SK-N-SH (cell line): ENCODE measurements at regions not wholly inside any gene's neighbourhood (a gene's known extent, or its start where the extent isn't known, plus 50 kb on each side); places are given as distances from the start of the nearest gene placed in this dataset.

Experiments used
- CTCF ChIA-PET: fragments of 300-600, 350-600 bp; formaldehyde crosslinking; extraction: SDS; loops from one replicate; lab custom pipeline; 2021; lab: Yijun Ruan, JAX
- POLR2A ChIA-PET: fragments of 350-600 bp; sonication (Branson Sonifier 250); formaldehyde crosslinking; extraction: SDS; loops from one replicate; lab custom pipeline; 2020; ENCODE audit warnings: antibody characterized with exemption, inconsistent platforms; lab: Yijun Ruan, JAX
- DNase-seq: peaks from one replicate; pipeline ENCODE4 v3.0.0; 2012
- H2AFZ ChIP-seq: fragments of 200-600 bp; sonication (generic); 2 replicates; pipeline ENCODE4 v1.8.1; 2016; ENCODE audit warnings: antibody characterized with exemption, mild to moderate bottlenecking, low read depth
- H3F3A ChIP-seq: fragments of 200-600 bp; sonication (generic); replicated peaks from 2 replicates; pipeline ENCODE3; 2016; ENCODE audit warnings: antibody characterized with exemption, mild to moderate bottlenecking; ENCODE audit not compliant: insufficient read depth
- H3K27ac ChIP-seq, 2 experiments: fragments of 200-500 bp in 1 of 2; fragments of 200-600 bp in 1 of 2; sonication (Bioruptor generic) in 1 of 2; sonication (generic), shearing (Covaris generic) in 1 of 2; 2 replicates each; pipeline versions ENCODE4 v1.5.1 to v1.6.1; 2014 to 2016; ENCODE audit warnings: low read depth in 2 of 2, inconsistent platforms in 1 of 2, low read length in 1 of 2, mild to moderate bottlenecking in 1 of 2, mixed read lengths in 1 of 2
- H3K27me3 ChIP-seq: fragments of 200-600 bp; sonication (generic), shearing (Covaris generic); 2 replicates; pipeline ENCODE4 v1.6.1; 2016; ENCODE audit warnings: mixed run types; ENCODE audit not compliant: insufficient read depth
- H3K36me3 ChIP-seq, 2 experiments: fragments of 200-500 bp in 1 of 2; fragments of 200-600 bp in 1 of 2; sonication (Bioruptor generic) in 1 of 2; sonication (generic) in 1 of 2; replicated peaks in 1 of 2; 2 replicates each; pipeline versions ENCODE3 to v1.5.1; 2014 to 2016; ENCODE audit warnings: low read length in 1 of 2, mild to moderate bottlenecking in 1 of 2; ENCODE audit not compliant: insufficient read depth in 2 of 2, control insufficient read depth in 1 of 2
- H3K4me1 ChIP-seq, 2 experiments: fragments of 200-500 bp in 1 of 2; fragments of 200-600 bp in 1 of 2; sonication (Bioruptor generic) in 1 of 2; sonication (generic), shearing (Covaris generic) in 1 of 2; 2 replicates each; pipeline versions ENCODE4 v1.5.1 to v1.6.1; 2014 to 2016; ENCODE audit warnings: low read depth in 1 of 2, low read length in 1 of 2, mixed run types in 1 of 2; ENCODE audit not compliant: insufficient read depth in 2 of 2, control insufficient read depth in 1 of 2
- H3K4me2 ChIP-seq: fragments of 200-600 bp; sonication (generic), shearing (Covaris generic); 2 replicates; pipeline ENCODE4 v1.6.1; 2017; ENCODE audit warnings: mixed run types
- H3K4me3 ChIP-seq, 2 experiments: fragments of 200-500 bp in 1 of 2; fragments of 200-600 bp in 1 of 2; sonication (Bioruptor generic) in 1 of 2; sonication (generic), shearing (Covaris generic) in 1 of 2; 2 replicates each; pipeline versions ENCODE4 v1.5.1 to v1.8.1; 2014 to 2016; ENCODE audit warnings: low read depth in 2 of 2, inconsistent platforms in 1 of 2, low read length in 1 of 2, mild to moderate bottlenecking in 1 of 2, mixed read lengths in 1 of 2, moderate library complexity in 1 of 2
- H3K79me2 ChIP-seq: fragments of 200-600 bp; sonication (generic); 2 replicates; pipeline ENCODE4 v1.8.1; 2017; ENCODE audit warnings: mild to moderate bottlenecking; ENCODE audit not compliant: insufficient read depth
- H3K9ac ChIP-seq: fragments of 200-600 bp; sonication (generic); 2 replicates; pipeline ENCODE4 v1.6.1; 2017; ENCODE audit warnings: mixed run types
- H3K9me2 ChIP-seq: fragments of 200-600 bp; sonication (generic); 2 replicates; pipeline ENCODE4 v1.6.1; 2017; ENCODE audit warnings: mixed run types
- H3K9me3 ChIP-seq: fragments of 200-600 bp; sonication (generic); 2 replicates; pipeline ENCODE4 v1.6.1; 2017; ENCODE audit warnings: mixed run types, mild to moderate bottlenecking, moderate library complexity
- H4K20me1 ChIP-seq: fragments of 200-600 bp; sonication (generic); 2 replicates; pipeline ENCODE4 v1.6.1; 2017; ENCODE audit warnings: mild to moderate bottlenecking, mixed run types; ENCODE audit not compliant: insufficient read depth
- FOSL2 ChIP-seq: IDR thresholded peaks from 2 replicates; pipeline ENCODE4 v1.4.0; 2012; ENCODE audit warnings: low read depth, mild to moderate bottlenecking, moderate library complexity, borderline replicate concordance
- FOXJ3 ChIP-seq: sonication (generic); formaldehyde crosslinking; IDR thresholded peaks from 2 replicates; pipeline ENCODE4 v1.5.1; 2020; ENCODE audit warnings: mild to moderate bottlenecking, missing genetic modification reagents
- GATA2 ChIP-seq: sonication (generic); formaldehyde crosslinking; IDR thresholded peaks from 2 replicates; pipeline ENCODE4 v1.5.0; 2020; ENCODE audit warnings: mild to moderate bottlenecking, missing genetic modification reagents
- NRF1 ChIP-seq: IDR thresholded peaks from 2 replicates; pipeline ENCODE4 v1.6.1; 2012; ENCODE audit warnings: low read depth, mild to moderate bottlenecking, low read length
- RAD21 ChIP-seq: IDR thresholded peaks from 2 replicates; pipeline ENCODE4 v1.6.1; 2012; ENCODE audit warnings: mild to moderate bottlenecking, low read length
- RCOR1 ChIP-seq: fragments of 150-350 bp; IDR thresholded peaks from 2 replicates; pipeline ENCODE4 v1.6.1; 2017; ENCODE audit warnings: antibody characterized with exemption, low read length
- RXRA ChIP-seq: IDR thresholded peaks from 2 replicates; pipeline ENCODE4 v1.4.0; 2012; ENCODE audit warnings: low read depth, mild to moderate bottlenecking, borderline replicate concordance
- SIN3A ChIP-seq: IDR thresholded peaks from 2 replicates; pipeline ENCODE4 v1.6.1; 2012; ENCODE audit warnings: low read depth, mild to moderate bottlenecking, low read length, moderate library complexity, borderline replicate concordance
- TAF1 ChIP-seq: IDR thresholded peaks from 2 replicates; pipeline ENCODE4 v1.6.1; 2012; ENCODE audit warnings: low read depth, mild to moderate bottlenecking, low read length, moderate library complexity, borderline replicate concordance
- TCF12 ChIP-seq: IDR thresholded peaks from 2 replicates; pipeline ENCODE4 v1.4.0; 2012
- YY1 ChIP-seq: IDR thresholded peaks from 2 replicates; pipeline ENCODE4 v1.4.0; 2012; ENCODE audit warnings: low read depth, mild to moderate bottlenecking
- WGBS: methylation state at CpG from one replicate; pipeline ENCODE4 v1.1.6; 2017; ENCODE audit warnings: low lambda C conversion rate; 5-methylcytosine and 5-hydroxymethylcytosine counted together
- TF ChIP-seq, protein P1 (sequence below): IDR thresholded peaks from 2 replicates; pipeline ENCODE4 v1.6.1; 2012; ENCODE audit warnings: mild to moderate bottlenecking, low read depth, low read length, moderate library complexity
- TF ChIP-seq, protein P2 (sequence below): IDR thresholded peaks from 2 replicates; pipeline ENCODE4 v1.4.0; 2012; ENCODE audit warnings: low read depth, borderline replicate concordance
- TF ChIP-seq, protein P3 (sequence below): fragments of 150-350 bp; IDR thresholded peaks from 2 replicates; pipeline ENCODE4 v1.6.1; 2017; ENCODE audit warnings: antibody characterized with exemption, low read length, low read depth, borderline replicate concordance
- TF ChIP-seq, protein P4 (sequence below): IDR thresholded peaks from 2 replicates; pipeline ENCODE4 v1.4.0; 2012; ENCODE audit warnings: low read depth
- TF ChIP-seq, protein P5 (sequence below): IDR thresholded peaks from 2 replicates; pipeline ENCODE4; 2012

DNA sequence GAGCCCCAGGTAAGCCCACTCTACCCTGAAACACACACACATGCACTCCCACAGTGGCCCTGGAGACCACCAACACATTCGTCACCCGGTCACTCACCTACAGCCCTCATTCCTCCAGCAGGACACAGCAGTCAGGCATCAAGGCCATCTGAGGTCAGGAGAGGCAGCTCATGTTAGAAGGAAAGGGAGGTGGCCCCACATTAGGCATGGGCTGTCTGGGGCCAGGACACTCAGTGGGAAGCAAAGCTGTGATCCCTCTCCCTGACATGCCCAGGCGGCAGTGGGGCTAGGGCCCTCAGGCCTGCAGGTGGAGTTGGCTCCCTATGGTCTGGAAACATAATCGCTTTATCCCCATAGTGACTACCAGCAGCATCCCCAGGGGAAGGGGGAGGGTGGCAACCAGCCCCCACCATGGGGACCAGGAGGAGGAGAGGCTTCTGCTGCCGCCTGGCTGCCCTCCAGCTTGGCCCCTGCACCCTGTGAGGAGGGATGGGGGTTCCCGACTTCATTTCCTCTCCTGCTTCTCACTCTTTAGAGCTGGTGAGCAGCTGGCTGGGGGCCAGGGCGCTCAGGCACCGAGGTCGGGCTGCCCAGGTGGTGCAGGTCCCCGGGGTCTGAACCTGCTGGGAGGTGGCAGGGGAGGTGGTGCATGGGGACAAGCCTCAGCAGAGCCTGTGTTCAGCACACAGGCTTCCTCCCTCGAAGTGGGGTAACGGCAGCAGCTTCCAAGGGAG, 76.6 kb upstream of the CST7 start:
- WGBS: 35% methylated on average over 6 of the region's 12 CpGs
- no peak overlapping the region for H3K4me2 ChIP-seq
- H3K9me3 ChIP-seq: no peaks in the 10 kb centered on the region
- no peaks in the 10 kb centered on the region for H3K36me3 ChIP-seq
- TF ChIP-seq RAD21: peak; percentile 18; the same call in 1 of the 2 replicates
- TF ChIP-seq TAF1: no peak
- TF ChIP-seq, all 33 proteins: peak for 1
- Histone ChIP-seq H3F3A (no peaks in the 10 kb centered on the region), H3K79me2 (no peaks in the 10 kb centered on the region), H3K9me2 (no peaks in the 10 kb centered on the region), H3K9ac (no peak overlapping the region), H4K20me1 (no peaks in the 10 kb centered on the region), H3K4me1 (peaks cover 0 to 23% of the 10 kb centered on the region in 2 experiments; a peak in 1 of 4 replicates), H3K27me3 (no peaks in the 10 kb centered on the region; the same call in 1 of the 2 replicates), H3K27ac (no peak overlapping the region), H2AFZ (no peak overlapping the region), H3K4me3 (no peak overlapping the region)
- ChIA-PET POLR2A (no interaction called here), CTCF (interaction anchor here (1.0 to 1.4 kb wide), 2 partner anchors 12 to 46 kb away, joined by 3 to 6 read pairs; no protein-coding TSS in a partner anchor)
- DNase-seq: peak; percentile 76

DNA sequence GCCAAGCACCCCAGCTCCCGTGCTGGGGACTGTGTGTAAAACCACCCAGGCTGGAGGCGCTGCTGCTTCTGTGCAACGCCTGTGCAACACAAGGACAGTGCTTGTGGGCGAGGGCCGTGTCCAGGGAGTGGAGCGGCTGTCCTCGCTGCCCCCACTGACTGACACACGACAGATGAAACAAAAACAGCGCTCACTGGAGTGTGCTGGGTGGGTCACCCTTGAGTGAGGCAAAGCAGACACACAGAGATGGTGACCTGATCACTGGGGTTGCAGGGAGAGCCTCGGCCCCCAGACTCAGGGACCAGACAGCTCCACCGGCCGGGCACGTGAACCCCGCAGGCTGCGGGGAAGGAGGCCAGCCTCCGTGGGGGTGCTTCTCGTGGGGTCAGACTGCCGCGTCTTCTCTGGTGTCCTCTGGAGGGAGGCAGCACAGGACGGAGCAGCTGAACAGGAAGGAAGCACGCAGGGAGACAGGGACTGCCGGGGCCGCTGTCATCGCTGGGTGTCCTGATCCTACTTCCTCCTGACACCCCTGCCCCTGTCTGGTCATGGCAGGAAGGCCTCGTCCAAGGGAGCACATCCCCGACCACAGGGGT, 75.9 kb upstream of the CST7 start:
- Histone ChIP-seq H3K27me3 (no peaks in the 10 kb centered on the region; the same call in 1 of the 2 replicates), H3K9me3 (no peaks in the 10 kb centered on the region), H3K36me3 (no peaks in the 10 kb centered on the region), H3K79me2 (no peaks in the 10 kb centered on the region), H3K4me2 (no peak overlapping the region), H3F3A (no peaks in the 10 kb centered on the region), H4K20me1 (no peaks in the 10 kb centered on the region), H3K4me3 (no peak overlapping the region), H2AFZ (no peak overlapping the region), H3K4me1 (peaks cover 0 to 23% of the 10 kb centered on the region in 2 experiments; a peak in 1 of 4 replicates), H3K9me2 (no peaks in the 10 kb centered on the region), H3K9ac (no peak overlapping the region), H3K27ac (no peak overlapping the region)
- ChIA-PET CTCF (interaction anchor here (1.0 to 1.4 kb wide), 2 partner anchors 11 to 45 kb away, joined by 3 to 6 read pairs; no protein-coding TSS in a partner anchor), POLR2A (no interaction called here)
- peak; percentile 32 for DNase-seq
- no peak for TF ChIP-seq YY1
- TF ChIP-seq RCOR1: no peak
- no peak for TF ChIP-seq RAD21
- TF ChIP-seq, protein P1, sequence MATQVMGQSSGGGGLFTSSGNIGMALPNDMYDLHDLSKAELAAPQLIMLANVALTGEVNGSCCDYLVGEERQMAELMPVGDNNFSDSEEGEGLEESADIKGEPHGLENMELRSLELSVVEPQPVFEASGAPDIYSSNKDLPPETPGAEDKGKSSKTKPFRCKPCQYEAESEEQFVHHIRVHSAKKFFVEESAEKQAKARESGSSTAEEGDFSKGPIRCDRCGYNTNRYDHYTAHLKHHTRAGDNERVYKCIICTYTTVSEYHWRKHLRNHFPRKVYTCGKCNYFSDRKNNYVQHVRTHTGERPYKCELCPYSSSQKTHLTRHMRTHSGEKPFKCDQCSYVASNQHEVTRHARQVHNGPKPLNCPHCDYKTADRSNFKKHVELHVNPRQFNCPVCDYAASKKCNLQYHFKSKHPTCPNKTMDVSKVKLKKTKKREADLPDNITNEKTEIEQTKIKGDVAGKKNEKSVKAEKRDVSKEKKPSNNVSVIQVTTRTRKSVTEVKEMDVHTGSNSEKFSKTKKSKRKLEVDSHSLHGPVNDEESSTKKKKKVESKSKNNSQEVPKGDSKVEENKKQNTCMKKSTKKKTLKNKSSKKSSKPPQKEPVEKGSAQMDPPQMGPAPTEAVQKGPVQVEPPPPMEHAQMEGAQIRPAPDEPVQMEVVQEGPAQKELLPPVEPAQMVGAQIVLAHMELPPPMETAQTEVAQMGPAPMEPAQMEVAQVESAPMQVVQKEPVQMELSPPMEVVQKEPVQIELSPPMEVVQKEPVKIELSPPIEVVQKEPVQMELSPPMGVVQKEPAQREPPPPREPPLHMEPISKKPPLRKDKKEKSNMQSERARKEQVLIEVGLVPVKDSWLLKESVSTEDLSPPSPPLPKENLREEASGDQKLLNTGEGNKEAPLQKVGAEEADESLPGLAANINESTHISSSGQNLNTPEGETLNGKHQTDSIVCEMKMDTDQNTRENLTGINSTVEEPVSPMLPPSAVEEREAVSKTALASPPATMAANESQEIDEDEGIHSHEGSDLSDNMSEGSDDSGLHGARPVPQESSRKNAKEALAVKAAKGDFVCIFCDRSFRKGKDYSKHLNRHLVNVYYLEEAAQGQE: no peak
- no peak for TF ChIP-seq SIN3A
- TF ChIP-seq, protein P2, sequence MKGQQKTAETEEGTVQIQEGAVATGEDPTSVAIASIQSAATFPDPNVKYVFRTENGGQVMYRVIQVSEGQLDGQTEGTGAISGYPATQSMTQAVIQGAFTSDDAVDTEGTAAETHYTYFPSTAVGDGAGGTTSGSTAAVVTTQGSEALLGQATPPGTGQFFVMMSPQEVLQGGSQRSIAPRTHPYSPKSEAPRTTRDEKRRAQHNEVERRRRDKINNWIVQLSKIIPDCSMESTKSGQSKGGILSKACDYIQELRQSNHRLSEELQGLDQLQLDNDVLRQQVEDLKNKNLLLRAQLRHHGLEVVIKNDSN: no peak
- no peak for TF ChIP-seq NRF1
- TF ChIP-seq FOXJ3 (CRISPR knock-in tag): no peak
- no peak for TF ChIP-seq RXRA
- TF ChIP-seq TCF12: no peak
- TF ChIP-seq, protein P3, sequence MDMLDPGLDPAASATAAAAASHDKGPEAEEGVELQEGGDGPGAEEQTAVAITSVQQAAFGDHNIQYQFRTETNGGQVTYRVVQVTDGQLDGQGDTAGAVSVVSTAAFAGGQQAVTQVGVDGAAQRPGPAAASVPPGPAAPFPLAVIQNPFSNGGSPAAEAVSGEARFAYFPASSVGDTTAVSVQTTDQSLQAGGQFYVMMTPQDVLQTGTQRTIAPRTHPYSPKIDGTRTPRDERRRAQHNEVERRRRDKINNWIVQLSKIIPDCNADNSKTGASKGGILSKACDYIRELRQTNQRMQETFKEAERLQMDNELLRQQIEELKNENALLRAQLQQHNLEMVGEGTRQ: no peak
- TF ChIP-seq GATA2 (CRISPR knock-in tag): no peak
- TF ChIP-seq, protein P4, sequence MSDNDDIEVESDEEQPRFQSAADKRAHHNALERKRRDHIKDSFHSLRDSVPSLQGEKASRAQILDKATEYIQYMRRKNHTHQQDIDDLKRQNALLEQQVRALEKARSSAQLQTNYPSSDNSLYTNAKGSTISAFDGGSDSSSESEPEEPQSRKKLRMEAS: no peak
- TF ChIP-seq FOSL2: no peak
- TF ChIP-seq, protein P5, sequence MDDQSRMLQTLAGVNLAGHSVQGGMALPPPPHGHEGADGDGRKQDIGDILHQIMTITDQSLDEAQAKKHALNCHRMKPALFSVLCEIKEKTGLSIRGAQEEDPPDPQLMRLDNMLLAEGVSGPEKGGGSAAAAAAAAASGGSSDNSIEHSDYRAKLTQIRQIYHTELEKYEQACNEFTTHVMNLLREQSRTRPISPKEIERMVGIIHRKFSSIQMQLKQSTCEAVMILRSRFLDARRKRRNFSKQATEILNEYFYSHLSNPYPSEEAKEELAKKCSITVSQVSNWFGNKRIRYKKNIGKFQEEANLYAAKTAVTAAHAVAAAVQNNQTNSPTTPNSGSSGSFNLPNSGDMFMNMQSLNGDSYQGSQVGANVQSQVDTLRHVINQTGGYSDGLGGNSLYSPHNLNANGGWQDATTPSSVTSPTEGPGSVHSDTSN: no peak
- WGBS: 54% methylated on average over 10 of the region's 26 CpGs
